ENCODE measurements at regions not wholly inside any gene's neighbourhood (a gene's known extent, or its start where the extent isn't known, plus 50 kb on each side); places are given as distances from the start of the nearest gene placed in this dataset.

DNA sequence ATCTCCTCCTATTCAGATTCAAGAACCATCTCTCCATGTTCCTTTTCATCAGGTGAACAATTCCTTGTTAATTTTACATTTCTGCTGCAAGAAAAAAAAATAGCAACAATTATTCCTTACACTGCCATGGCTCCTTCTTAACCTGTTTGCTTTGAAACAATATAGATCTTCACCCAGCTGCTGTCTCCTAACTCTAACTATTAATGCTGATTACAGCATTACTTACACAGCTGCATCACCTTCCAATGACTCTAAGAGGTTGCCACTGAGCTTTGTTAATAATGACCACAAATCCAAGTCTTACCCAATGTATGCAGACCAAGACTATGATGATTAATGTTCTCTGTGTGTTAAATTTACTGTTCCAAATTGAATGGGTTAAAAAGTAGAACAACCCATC lies 541.4 kb downstream of the TOX3 start:
- TF ChIP-seq CTCF (IDR thresholded peaks at IDR 0.05): no peak
- TF ChIP-seq POLR2AphosphoS5 (IDR thresholded peaks at IDR 0.05): no peak

Measured in breast epithelium (tissue), 3 donors.